Omental fat pad (tissue), 3 donors: ENCODE measurements at regions not wholly inside any gene's neighbourhood (a gene's known extent, or its start where the extent isn't known, plus 50 kb on each side); places are given as distances from the start of the nearest gene placed in this dataset.

Source experiments
- ATAC-seq: fragments of 150-250 bp; one replicate; pipeline ENCODE4 v1.9.1; 2016; ENCODE audit warnings: mild to moderate bottlenecking, moderate library complexity; ENCODE audit not compliant: low FRiP score
- DNase-seq: peaks from one replicate; pipeline ENCODE4 v3.0.0-alpha.2; 2019; ENCODE audit warnings: low spot score
- CTCF ChIP-seq, 3 donors: fragments of 450-650 bp; IDR thresholded peaks; one replicate each; pipeline ENCODE4 v1.5.1; 2016 to 2017; ENCODE audit warnings: antibody characterized with exemption in 3 of 3, mild to moderate bottlenecking in 3 of 3, moderate library complexity in 2 of 3

- ATAC-seq (no peak), DNase-seq (no peak)
- TF ChIP-seq CTCF (IDR thresholded peaks at IDR 0.05): no peak
Observed at GRCh38 chr2:7452110-7452876, 535.1 kb downstream of the RNF144A start.

GRCh38 chr2:7454592-7454991, 537.4 kb downstream of the RNF144A start:
- ATAC-seq (no peak), DNase-seq (no peak)
- TF ChIP-seq CTCF (IDR thresholded peaks at IDR 0.05): no peak

- no peak for TF ChIP-seq CTCF (IDR thresholded peaks at IDR 0.05)
- DNase-seq (no peak), ATAC-seq (no peak)
Observed at GRCh38 chr2:7456762-7457161, 539.5 kb downstream of the RNF144A start.

- TF ChIP-seq CTCF (IDR thresholded peaks at IDR 0.05): no peak
- ATAC-seq (no peak), DNase-seq (no peak)
Observed at GRCh38 chr2:7458066-7458465, 540.9 kb downstream of the RNF144A start.

- no peak for ATAC-seq
- DNase-seq: no peak
- TF ChIP-seq CTCF (IDR thresholded peaks at IDR 0.05): no peak
Observed at GRCh38 chr2:7467782-7468447, 550.7 kb downstream of the RNF144A start.

- no peak for TF ChIP-seq CTCF (IDR thresholded peaks at IDR 0.05)
- DNase-seq (no peak), ATAC-seq (no peak)
Observed at GRCh38 chr2:7468448-7468828, 551.2 kb downstream of the RNF144A start.

- ATAC-seq (no peak), DNase-seq (no peak)
- no peak for TF ChIP-seq CTCF (IDR thresholded peaks at IDR 0.05)
Observed at GRCh38 chr2:7468955-7469354, 551.7 kb downstream of the RNF144A start.
